Left ventricle myocardium inferior (tissue), 1 donor: ENCODE measurements at regions not wholly inside any gene's neighbourhood (a gene's known extent, or its start where the extent isn't known, plus 50 kb on each side); places are given as distances from the start of the nearest gene placed in this dataset.

Source experiments
- DNase-seq: peaks from one replicate; pipeline ENCODE4 v3.0.0-alpha.2; 2020
- H3K27ac ChIP-seq: fragments of 200-600 bp; replicated peaks from 2 replicates; pipeline ENCODE4 v1.8.0; 2021
- H3K27me3 ChIP-seq: fragments of 200-600 bp; 2 replicates; pipeline ENCODE4 v1.8.0; 2021; ENCODE audit warnings: low read depth
- H3K36me3 ChIP-seq: fragments of 200-600 bp; 2 replicates; pipeline ENCODE4 v1.8.0; 2021
- H3K4me1 ChIP-seq: fragments of 200-600 bp; 2 replicates; pipeline ENCODE4 v1.8.0; 2021
- H3K4me3 ChIP-seq: fragments of 200-600 bp; 2 replicates; pipeline ENCODE4 v1.8.0; 2021; ENCODE audit warnings: mild to moderate bottlenecking, moderate library complexity
- H3K9me3 ChIP-seq: fragments of 200-600 bp; replicated peaks from 2 replicates; pipeline ENCODE4 v1.8.0; 2021
- intact Hi-C: fragments of 100-400 bp; cut with micrococcal nuclease; formaldehyde crosslinking; loops from one replicate; pipeline ENCODE4 v1.11.0; 2022
- TF ChIP-seq, protein P1 (sequence below): fragments of 200-600 bp; IDR thresholded peaks from 2 replicates; pipeline ENCODE4 v1.8.0; 2021; ENCODE audit warnings: antibody characterized with exemption, mild to moderate bottlenecking, borderline replicate concordance
- donor health status: DM: no; HTN: yes; CAD: no; lungs with severe emphysema.

- H3K4me3 ChIP-seq: no peak overlapping the region
- H3K27me3 ChIP-seq: no peaks in the 10 kb centered on the region
- no peak for DNase-seq
- H3K9me3 ChIP-seq: no peaks in the 10 kb centered on the region
- TF ChIP-seq, protein P1, sequence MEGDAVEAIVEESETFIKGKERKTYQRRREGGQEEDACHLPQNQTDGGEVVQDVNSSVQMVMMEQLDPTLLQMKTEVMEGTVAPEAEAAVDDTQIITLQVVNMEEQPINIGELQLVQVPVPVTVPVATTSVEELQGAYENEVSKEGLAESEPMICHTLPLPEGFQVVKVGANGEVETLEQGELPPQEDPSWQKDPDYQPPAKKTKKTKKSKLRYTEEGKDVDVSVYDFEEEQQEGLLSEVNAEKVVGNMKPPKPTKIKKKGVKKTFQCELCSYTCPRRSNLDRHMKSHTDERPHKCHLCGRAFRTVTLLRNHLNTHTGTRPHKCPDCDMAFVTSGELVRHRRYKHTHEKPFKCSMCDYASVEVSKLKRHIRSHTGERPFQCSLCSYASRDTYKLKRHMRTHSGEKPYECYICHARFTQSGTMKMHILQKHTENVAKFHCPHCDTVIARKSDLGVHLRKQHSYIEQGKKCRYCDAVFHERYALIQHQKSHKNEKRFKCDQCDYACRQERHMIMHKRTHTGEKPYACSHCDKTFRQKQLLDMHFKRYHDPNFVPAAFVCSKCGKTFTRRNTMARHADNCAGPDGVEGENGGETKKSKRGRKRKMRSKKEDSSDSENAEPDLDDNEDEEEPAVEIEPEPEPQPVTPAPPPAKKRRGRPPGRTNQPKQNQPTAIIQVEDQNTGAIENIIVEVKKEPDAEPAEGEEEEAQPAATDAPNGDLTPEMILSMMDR: no peak
- intact Hi-C loops: no loop called here
- no peaks in the 10 kb centered on the region for H3K36me3 ChIP-seq
- no peak overlapping the region for H3K27ac ChIP-seq
- H3K4me1 ChIP-seq: no peaks in the 10 kb centered on the region
These were observed 75.6 kb upstream of the RFX8 start for GRCh38 chr2:101550555-101550954.

DNA sequence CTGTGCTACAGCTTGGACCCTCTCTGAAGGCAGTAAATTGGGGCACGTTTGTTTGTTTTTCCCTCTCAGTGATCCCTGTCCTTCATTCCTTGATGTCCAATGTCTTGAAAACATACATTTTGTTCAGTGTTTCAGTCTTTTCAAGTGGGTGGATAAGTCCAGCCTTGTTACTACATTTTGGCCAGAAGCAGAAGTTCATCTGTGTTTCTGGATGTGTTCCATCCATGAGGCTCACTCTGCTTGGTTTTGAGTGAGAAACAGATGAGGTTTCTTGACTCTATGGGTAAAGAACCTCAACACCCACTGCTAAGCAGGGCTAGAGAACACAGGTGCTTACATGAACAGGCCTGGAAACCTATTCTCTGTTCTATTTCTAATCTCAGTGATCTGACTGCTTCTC, 74.5 kb upstream of the RFX8 start:
- TF ChIP-seq, protein P1: no peak
- H3K4me3 ChIP-seq: no peak overlapping the region
- intact Hi-C loops: no loop called here
- H3K27me3 ChIP-seq: no peaks in the 10 kb centered on the region
- no peaks in the 10 kb centered on the region for H3K36me3 ChIP-seq
- H3K4me1 ChIP-seq: no peaks in the 10 kb centered on the region
- no peak for DNase-seq
- no peaks in the 10 kb centered on the region for H3K9me3 ChIP-seq
- H3K27ac ChIP-seq: no peak overlapping the region

- no peaks in the 10 kb centered on the region for H3K4me1 ChIP-seq
- intact Hi-C loops: no loop called here
- no peak for DNase-seq
- no peaks in the 10 kb centered on the region for H3K27me3 ChIP-seq
- H3K4me3 ChIP-seq: no peak overlapping the region
- H3K9me3 ChIP-seq: no peaks in the 10 kb centered on the region
- H3K36me3 ChIP-seq: no peaks in the 10 kb centered on the region
- TF ChIP-seq, protein P1: no peak
- H3K27ac ChIP-seq: no peak overlapping the region
These were observed 71.6 kb upstream of the RFX8 start for GRCh38 chr2:101546376-101547058.

DNA sequence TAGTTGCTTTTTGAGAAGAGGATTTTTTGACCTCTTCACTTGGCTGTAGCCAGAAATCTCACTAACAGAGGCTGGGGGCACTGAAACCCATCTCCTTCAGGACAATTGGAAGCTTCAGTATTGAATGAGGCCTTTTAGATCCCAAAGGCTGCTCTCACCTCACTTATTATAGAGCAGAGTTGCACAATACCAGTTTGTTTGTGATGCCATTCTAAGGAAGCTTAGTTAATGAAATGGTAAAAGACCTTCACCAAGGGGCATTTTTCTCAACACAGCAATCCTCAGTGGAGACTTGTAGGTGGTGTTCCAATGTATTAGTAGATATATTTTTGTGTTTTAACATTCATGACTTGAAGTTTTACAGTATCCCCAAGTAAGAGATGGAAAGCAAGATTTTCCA, 71.0 kb upstream of the RFX8 start:
- no peaks in the 10 kb centered on the region for H3K36me3 ChIP-seq
- TF ChIP-seq, protein P1: no peak
- DNase-seq: no peak
- no peak overlapping the region for H3K4me3 ChIP-seq
- H3K4me1 ChIP-seq: no peaks in the 10 kb centered on the region
- H3K27ac ChIP-seq: no peak overlapping the region
- intact Hi-C loops: no loop called here
- H3K27me3 ChIP-seq: no peaks in the 10 kb centered on the region
- no peaks in the 10 kb centered on the region for H3K9me3 ChIP-seq

DNA sequence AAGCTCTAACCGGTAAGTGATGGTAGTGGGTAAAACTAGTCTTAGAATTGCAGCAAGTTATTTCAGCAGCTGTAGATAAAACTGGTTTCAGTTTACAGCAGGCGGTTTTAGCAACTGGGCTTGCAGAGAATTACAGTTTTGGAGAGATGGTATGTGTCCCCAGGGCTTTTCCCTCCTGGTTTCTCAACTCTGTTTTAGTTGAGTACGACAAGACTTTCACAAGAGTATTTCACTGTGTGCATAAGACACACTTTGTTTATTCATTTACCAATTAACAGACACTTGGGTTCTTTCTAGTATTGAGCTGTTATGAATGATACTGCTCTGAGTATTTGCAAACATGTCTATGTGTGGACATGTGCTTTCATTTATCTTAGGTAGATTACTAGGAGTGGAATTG, 65.6 kb upstream of the RFX8 start:
- H3K4me3 ChIP-seq: no peak overlapping the region
- no peaks in the 10 kb centered on the region for H3K36me3 ChIP-seq
- intact Hi-C loops: no loop called here
- H3K9me3 ChIP-seq: peaks cover 4% of the 10 kb centered on the region
- DNase-seq: no peak
- H3K27ac ChIP-seq: no peak overlapping the region
- TF ChIP-seq, protein P1: no peak
- H3K27me3 ChIP-seq: no peaks in the 10 kb centered on the region
- no peaks in the 10 kb centered on the region for H3K4me1 ChIP-seq
